Heart left ventricle (tissue), 13 donors: ENCODE measurements at regions not wholly inside any gene's neighbourhood (a gene's known extent, or its start where the extent isn't known, plus 50 kb on each side); places are given as distances from the start of the nearest gene placed in this dataset.

ENCODE experiments used
- POLR2A ChIP-seq, 2 donors: fragments of 450-650 bp; IDR thresholded peaks; one replicate each; pipeline ENCODE4 v1.6.1; 2017; ENCODE audit warnings: antibody characterized with exemption in 2 of 2, mild to moderate bottlenecking in 2 of 2, moderate library complexity in 2 of 2
- TF ChIP-seq, protein P1 (sequence below), 12 donors: fragments of 200-600 bp; sonication (generic) in 4 of 12; IDR thresholded peaks; one replicate each; pipeline versions ENCODE4 v1.5.0 to v1.8.0; 2018 to 2022; ENCODE audit warnings: antibody characterized with exemption in 12 of 12, mild to moderate bottlenecking in 5 of 12
- donor health status: ischemic (EF 13 %, LVEDD 7.1; RV severe dilation, severe dysfunction).
- donor health status: DM: no; HTN: yes; CAD: no.
- donor health status: DM: no; HTN: no; CAD: no.
- donor health status: ischemic (EF 25% LVEDD 6.9; RV normal size, moderate dysfunction).
- donor health status: ischemic (EF 25% LVEDD 5.7; RV mildly dilated, moderate dysfunction).
- donor health status: ischemic (EF 35%, LVEDD 5.7; RV mildly dilated, moderate dysfunction).
- donor health status: nonischemic (EF 11% LVEDD 7.7; RV severe dilation, severe dysfunction).
- donor health status: DM: yes; HTN: yes; CAD: no.
- donor health status: PGD.
- donor health status: ischemic (EF 29% LVEDD 5.4; RV normal size, mild dysfunction).
- donor health status: nonischemic (EF 23%, LVEDD 6.1; RV moderate dilation, normal function).

DNA sequence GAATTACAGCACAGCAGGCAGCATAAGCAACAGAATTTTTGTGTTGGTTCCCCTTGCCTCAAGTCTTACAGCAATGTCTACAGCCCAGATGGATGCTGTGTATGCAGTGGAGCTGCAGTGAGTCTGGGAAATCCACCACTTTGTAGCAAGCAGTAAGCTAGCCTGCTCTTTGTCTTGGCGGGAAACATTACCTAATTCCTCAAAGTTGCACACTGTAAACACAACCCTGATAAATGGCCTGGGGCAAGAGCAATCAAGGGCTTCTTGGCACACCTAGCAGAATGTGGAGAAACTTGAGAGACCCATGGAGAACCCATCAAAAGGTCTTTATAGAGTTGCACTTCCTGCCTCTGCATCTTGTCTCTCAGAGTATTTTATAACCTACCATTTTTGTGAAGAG lies 102.0 kb upstream of the FOXP2 start:
- no peak for TF ChIP-seq POLR2A (IDR thresholded peaks at IDR 0.05)
- TF ChIP-seq, protein P1, sequence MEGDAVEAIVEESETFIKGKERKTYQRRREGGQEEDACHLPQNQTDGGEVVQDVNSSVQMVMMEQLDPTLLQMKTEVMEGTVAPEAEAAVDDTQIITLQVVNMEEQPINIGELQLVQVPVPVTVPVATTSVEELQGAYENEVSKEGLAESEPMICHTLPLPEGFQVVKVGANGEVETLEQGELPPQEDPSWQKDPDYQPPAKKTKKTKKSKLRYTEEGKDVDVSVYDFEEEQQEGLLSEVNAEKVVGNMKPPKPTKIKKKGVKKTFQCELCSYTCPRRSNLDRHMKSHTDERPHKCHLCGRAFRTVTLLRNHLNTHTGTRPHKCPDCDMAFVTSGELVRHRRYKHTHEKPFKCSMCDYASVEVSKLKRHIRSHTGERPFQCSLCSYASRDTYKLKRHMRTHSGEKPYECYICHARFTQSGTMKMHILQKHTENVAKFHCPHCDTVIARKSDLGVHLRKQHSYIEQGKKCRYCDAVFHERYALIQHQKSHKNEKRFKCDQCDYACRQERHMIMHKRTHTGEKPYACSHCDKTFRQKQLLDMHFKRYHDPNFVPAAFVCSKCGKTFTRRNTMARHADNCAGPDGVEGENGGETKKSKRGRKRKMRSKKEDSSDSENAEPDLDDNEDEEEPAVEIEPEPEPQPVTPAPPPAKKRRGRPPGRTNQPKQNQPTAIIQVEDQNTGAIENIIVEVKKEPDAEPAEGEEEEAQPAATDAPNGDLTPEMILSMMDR (IDR thresholded peaks at IDR 0.05) = no peak
